ENCODE measurements at regions not wholly inside any gene's neighbourhood (a gene's known extent, or its start where the extent isn't known, plus 50 kb on each side); places are given as distances from the start of the nearest gene placed in this dataset.

GRCh38 chr2:145096582-145096981 lies 576.7 kb upstream of the ZEB2 start:
- intact Hi-C loops (cut with DNase I) = no loop called here
- DNase-seq (no peak), ATAC-seq (peak; percentile 42)
- H3K36me3 ChIP-seq = no peaks in the 10 kb centered on the region
- H3K4me3 ChIP-seq = no peak overlapping the region
- no peak overlapping the region for H3K27ac ChIP-seq
- H3K27me3 ChIP-seq = no peaks in the 10 kb centered on the region
- no peaks in the 10 kb centered on the region for H3K9me3 ChIP-seq
- TF ChIP-seq, protein P1, sequence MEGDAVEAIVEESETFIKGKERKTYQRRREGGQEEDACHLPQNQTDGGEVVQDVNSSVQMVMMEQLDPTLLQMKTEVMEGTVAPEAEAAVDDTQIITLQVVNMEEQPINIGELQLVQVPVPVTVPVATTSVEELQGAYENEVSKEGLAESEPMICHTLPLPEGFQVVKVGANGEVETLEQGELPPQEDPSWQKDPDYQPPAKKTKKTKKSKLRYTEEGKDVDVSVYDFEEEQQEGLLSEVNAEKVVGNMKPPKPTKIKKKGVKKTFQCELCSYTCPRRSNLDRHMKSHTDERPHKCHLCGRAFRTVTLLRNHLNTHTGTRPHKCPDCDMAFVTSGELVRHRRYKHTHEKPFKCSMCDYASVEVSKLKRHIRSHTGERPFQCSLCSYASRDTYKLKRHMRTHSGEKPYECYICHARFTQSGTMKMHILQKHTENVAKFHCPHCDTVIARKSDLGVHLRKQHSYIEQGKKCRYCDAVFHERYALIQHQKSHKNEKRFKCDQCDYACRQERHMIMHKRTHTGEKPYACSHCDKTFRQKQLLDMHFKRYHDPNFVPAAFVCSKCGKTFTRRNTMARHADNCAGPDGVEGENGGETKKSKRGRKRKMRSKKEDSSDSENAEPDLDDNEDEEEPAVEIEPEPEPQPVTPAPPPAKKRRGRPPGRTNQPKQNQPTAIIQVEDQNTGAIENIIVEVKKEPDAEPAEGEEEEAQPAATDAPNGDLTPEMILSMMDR (IDR thresholded peaks at IDR 0.05) = no peak
- H3K4me1 ChIP-seq = peaks cover 0 to 9% of the 10 kb centered on the region in 2 donors

- no peak overlapping the region for H3K4me3 ChIP-seq
- ATAC-seq (no peak), DNase-seq (no peak)
- no peaks in the 10 kb centered on the region for H3K36me3 ChIP-seq
- H3K27me3 ChIP-seq = no peaks in the 10 kb centered on the region
- peak overlapping the region in 1 of 2 donors; percentile 6 for H3K27ac ChIP-seq
- intact Hi-C loops (cut with DNase I) = no loop called here
- TF ChIP-seq, protein P1 (IDR thresholded peaks at IDR 0.05) = no peak
- H3K9me3 ChIP-seq = no peaks in the 10 kb centered on the region
- peaks cover 0 to 9% of the 10 kb centered on the region in 2 donors for H3K4me1 ChIP-seq
These were observed 575.9 kb upstream of the ZEB2 start for GRCh38 chr2:145095641-145096435.

DNA sequence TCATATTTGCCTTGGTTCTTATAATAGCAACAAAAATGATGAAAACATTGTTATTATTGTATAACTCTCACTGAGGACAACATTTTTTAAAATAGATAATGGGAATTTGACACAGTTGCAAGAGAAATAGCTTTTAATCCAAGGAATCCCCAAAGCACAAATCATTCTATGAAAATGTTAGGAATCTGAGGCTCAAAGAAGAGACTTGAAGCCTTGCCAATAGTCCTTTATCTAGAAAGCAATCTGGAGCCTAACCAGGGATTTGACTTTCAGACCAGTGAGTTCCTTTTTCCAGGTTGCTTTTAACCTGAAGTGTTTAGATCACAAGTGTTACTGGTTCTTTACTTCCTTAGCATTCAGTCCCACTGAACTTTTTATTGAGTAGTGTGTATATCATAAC lies 574.5 kb upstream of the ZEB2 start:
- Histone ChIP-seq H3K36me3 (no peaks in the 10 kb centered on the region), H3K9me3 (no peaks in the 10 kb centered on the region), H3K4me1 (peaks cover 0 to 9% of the 10 kb centered on the region in 2 donors), H3K27me3 (no peaks in the 10 kb centered on the region), H3K4me3 (no peak overlapping the region), H3K27ac (no peak overlapping the region)
- TF ChIP-seq, protein P1 (IDR thresholded peaks at IDR 0.05) = no peak
- intact Hi-C loops (cut with DNase I) = no loop called here
- DNase-seq (no peak), ATAC-seq (no peak)

DNA sequence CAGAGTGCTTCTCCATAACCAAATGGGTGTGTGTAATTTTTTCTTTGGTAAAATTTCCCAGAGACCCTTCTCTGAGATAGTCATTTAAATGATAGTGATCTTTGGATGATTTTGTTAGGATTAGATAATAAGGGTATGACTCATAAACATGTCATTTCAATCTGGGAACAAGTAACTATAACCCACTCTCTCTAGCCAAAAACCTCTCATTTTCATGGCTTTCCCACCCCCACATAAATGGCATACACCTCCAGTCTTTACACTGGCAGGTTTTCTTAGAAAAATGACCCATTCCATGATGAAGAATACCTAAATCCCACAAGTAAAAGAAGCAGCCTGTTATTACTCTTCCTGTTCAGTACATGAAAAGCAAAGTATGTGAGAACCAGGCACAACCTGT lies 572.0 kb upstream of the ZEB2 start:
- intact Hi-C loops (cut with DNase I) = no loop called here
- H3K4me3 ChIP-seq = no peak overlapping the region
- TF ChIP-seq, protein P1 (IDR thresholded peaks at IDR 0.05) = no peak
- no peak overlapping the region for H3K27ac ChIP-seq
- ATAC-seq (no peak), DNase-seq (no peak)
- H3K4me1 ChIP-seq = peaks cover 0 to 9% of the 10 kb centered on the region in 2 donors
- H3K36me3 ChIP-seq = no peaks in the 10 kb centered on the region
- H3K9me3 ChIP-seq = no peaks in the 10 kb centered on the region
- H3K27me3 ChIP-seq = no peaks in the 10 kb centered on the region

- Histone ChIP-seq H3K4me1 (peaks cover 0 to under 1% of the 10 kb centered on the region in 2 donors), H3K4me3 (no peak overlapping the region), H3K27ac (no peak overlapping the region), H3K36me3 (no peaks in the 10 kb centered on the region), H3K27me3 (no peaks in the 10 kb centered on the region), H3K9me3 (no peaks in the 10 kb centered on the region)
- DNase-seq (no peak), ATAC-seq (peak; percentile 60)
- TF ChIP-seq, protein P1 (IDR thresholded peaks at IDR 0.05) = no peak
- intact Hi-C loops (cut with DNase I) = no loop called here
These were observed 571.2 kb upstream of the ZEB2 start for GRCh38 chr2:145090841-145091761.

Data from left lung (tissue), 4 donors.